D721Med (cell line): ENCODE measurements at regions not wholly inside any gene's neighbourhood (a gene's known extent, or its start where the extent isn't known, plus 50 kb on each side); places are given as distances from the start of the nearest gene placed in this dataset.

ENCODE experiments used
- DNase-seq: peaks from one replicate; pipeline ENCODE4 v3.0.0; 2011; ENCODE audit warnings: low spot score; ENCODE audit not compliant: insufficient read length
- FAIRE-seq: peaks from 2 replicates; lab custom pipeline; 2011; peaks lifted over from hg19 to GRCh38; lab: Jason Lieb, UNC
- CTCF ChIP-seq: IDR thresholded peaks from 2 replicates; pipeline ENCODE4 v1.5.1; 2012; ENCODE audit warnings: mild to moderate bottlenecking, control low read depth; ENCODE audit not compliant: insufficient read depth; ENCODE audit errors: missing control alignments

GRCh38 chr20:20783450-20783849 is 71.0 kb upstream of the RALGAPA2 start:
- DNase-seq (no peak), FAIRE-seq (no peak)
- TF ChIP-seq CTCF, result no peak

DNA sequence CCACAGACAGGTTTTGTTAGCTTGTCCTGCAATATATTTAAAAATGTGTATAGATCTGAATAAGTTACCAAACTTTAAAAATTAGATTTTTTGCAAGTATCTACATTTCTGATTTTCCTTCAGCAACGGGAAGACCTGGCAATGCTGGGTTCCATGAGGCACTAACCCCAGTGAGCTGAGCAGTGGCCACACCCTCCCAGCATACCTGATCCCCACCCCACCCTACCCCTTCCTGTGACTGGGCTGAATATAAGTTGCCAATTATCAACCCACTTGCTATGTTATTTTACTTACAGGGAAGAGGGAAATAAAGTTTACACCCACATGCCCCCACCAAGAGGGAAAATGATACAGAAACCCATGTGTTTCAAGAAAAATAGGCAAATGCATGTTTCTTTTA is 70.3 kb upstream of the RALGAPA2 start:
- no peak for TF ChIP-seq CTCF
- FAIRE-seq (no peak), DNase-seq (no peak)

- DNase-seq, result no peak
- no peak for TF ChIP-seq CTCF
- no peak for FAIRE-seq
Observed at GRCh38 chr20:20782231-20782630, 69.8 kb upstream of the RALGAPA2 start.

DNA sequence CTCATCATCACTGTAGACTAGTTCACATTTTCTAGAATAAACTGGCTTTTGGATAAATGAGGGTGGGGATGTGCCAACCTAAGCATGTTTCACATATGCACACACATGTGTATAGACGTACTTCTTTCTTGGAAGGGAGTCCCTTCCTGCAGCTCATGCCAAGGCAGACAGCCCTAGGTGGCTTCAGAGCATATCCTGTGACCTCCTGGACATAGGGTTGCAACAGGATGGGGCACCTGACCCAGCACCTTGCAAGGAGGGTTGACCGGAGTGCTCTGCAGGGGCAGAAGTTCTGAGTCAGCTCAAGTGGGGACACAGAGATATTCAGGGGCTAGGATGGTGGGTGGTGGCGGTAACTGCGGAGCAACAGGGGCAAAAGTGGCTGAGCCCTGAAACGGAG is 68.6 kb upstream of the RALGAPA2 start:
- DNase-seq (no peak), FAIRE-seq (no peak)
- TF ChIP-seq CTCF, result no peak

DNA sequence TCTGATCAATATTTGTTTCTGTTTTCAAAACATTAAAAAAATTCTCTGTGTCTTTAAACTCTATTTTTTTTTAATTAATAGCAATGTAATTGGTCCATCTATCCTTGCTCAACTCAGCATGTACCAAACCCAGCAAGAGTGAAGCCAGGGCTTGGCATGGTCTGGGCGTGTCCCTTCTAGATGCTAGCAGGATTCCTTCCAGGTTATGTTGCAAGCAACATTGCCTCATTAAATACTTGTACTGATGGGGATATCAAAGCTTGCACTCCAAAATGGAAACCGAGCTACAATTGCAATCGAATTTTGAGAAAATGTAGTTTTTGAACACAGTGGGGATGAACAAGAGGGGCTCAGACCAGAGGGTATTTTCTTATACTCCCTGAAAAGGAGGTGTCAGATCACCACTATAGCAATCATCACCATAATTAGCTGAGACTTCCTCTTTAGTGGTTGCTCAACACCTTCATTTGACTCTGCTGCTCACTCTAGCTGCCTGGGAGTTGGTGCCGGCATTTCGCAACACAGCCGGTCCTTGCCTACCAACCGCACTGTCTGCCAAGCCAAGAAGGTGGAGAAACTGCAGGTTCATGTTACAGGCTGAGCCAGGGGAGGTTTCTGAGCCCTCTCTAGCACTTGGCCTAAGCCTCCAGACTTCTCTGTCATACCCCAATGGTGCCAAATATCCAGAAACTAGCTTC is 67.8 kb upstream of the RALGAPA2 start:
- TF ChIP-seq CTCF, result no peak
- no peak for DNase-seq
- FAIRE-seq, result no peak

GRCh38 chr20:20778676-20779075 is 66.2 kb upstream of the RALGAPA2 start:
- TF ChIP-seq CTCF, result no peak

DNA sequence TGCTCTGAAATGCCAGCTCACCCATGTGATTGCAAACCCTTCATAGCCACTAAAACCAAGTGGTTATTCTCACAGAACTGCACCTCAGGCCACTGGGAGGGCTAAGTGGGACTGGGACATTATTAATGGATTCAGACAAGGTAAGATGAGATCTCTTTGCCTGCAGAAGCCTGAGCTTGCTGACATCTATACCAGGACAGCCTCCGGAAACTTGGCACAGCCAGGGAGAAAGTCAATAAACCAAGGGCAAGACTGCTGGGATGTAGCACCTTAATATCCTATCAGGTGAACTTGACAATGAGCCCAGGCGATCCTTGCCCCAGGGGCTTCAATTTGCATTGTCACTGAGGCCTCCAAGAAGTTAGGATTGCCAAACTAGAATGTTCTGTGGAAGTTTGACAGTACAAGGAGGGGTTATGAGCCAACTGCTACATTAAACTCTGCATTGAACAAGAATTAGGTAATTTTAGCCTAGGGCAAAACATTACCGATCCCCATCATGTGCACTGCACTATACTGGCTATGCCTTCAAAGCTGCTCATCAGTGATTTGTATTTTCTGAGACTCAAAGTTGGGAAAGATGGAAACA is 60.1 kb upstream of the RALGAPA2 start:
- TF ChIP-seq CTCF, result no peak
- DNase-seq, result no peak
- no peak for FAIRE-seq

More at GRCh38 chr20:20778676-20779075, 66.2 kb upstream of the RALGAPA2 start:
- no peak for FAIRE-seq
- DNase-seq, result no peak
